ENCODE measurements at regions not wholly inside any gene's neighbourhood (a gene's known extent, or its start where the extent isn't known, plus 50 kb on each side); places are given as distances from the start of the nearest gene placed in this dataset.

- no peak overlapping the region for H3K27ac Mint-ChIP-seq
- ATAC-seq (replicated peaks in 1 of 4) (no peak), DNase-seq (no peak)
- no peaks in the 10 kb centered on the region for H3K4me1 Mint-ChIP-seq
- no peaks in the 10 kb centered on the region for H3K4me1 ChIP-seq (ENCODE audit: control insufficient read depth in 1 of 2, extremely low read depth in 1 of 2, insufficient read depth in 2 of 2, low read length in 2 of 2)
- H3K9me3 Mint-ChIP-seq: no peaks in the 10 kb centered on the region
- no peak overlapping the region for H3K4me3 ChIP-seq (ENCODE audit: control insufficient read depth in 1 of 2, extremely low read depth in 1 of 2, low read length in 1 of 2)
- H3K36me3 Mint-ChIP-seq: no peaks in the 10 kb centered on the region
- H3K36me3 ChIP-seq (ENCODE audit: control insufficient read depth in 2 of 2, extremely low read depth in 1 of 2, insufficient read depth in 1 of 2, low read length in 1 of 2): no peaks in the 10 kb centered on the region
- no peaks in the 10 kb centered on the region for H3K9me3 ChIP-seq
- H3K27me3 Mint-ChIP-seq: peaks cover 0 to 1% of the 10 kb centered on the region in 2 donors
- H3K27me3 ChIP-seq (replicated peaks in 1 of 2; ENCODE audit: control insufficient read depth in 2 of 2, extremely low read depth in 1 of 2, insufficient read depth in 2 of 2, low read length in 1 of 2): no peaks in the 10 kb centered on the region
- ChIA-PET POLR2A (no interaction called here), CTCF (interaction anchor here in 1 of 2 donors (0.5 kb wide), 1 partner anchor 823 kb away, joined by 3 read pairs; no protein-coding TSS in a partner anchor)
- H3K4me3 Mint-ChIP-seq: no peak overlapping the region
- no peak overlapping the region for H3K27ac ChIP-seq (ENCODE audit: low read length)
- no CpG with 5 or more reads among the region's 4 CpGs for WGBS (ENCODE audit: insufficient coverage)
These were observed 55.1 kb upstream of the CWC22 start for GRCh38 chr2:180062178-180062577.

GRCh38 chr2:180061546-180061945, 54.4 kb upstream of the CWC22 start:
- no peaks in the 10 kb centered on the region for H3K36me3 Mint-ChIP-seq
- no peak for DNase-seq
- no peak for ATAC-seq (replicated peaks in 1 of 4)
- no peak overlapping the region for H3K27ac Mint-ChIP-seq
- H3K27me3 Mint-ChIP-seq: peaks cover 0 to 1% of the 10 kb centered on the region in 2 donors
- Histone ChIP-seq H3K4me1 (ENCODE audit: control insufficient read depth in 1 of 2, extremely low read depth in 1 of 2, insufficient read depth in 2 of 2, low read length in 2 of 2) (no peaks in the 10 kb centered on the region), H3K36me3 (ENCODE audit: control insufficient read depth in 2 of 2, extremely low read depth in 1 of 2, insufficient read depth in 1 of 2, low read length in 1 of 2) (no peaks in the 10 kb centered on the region), H3K9me3 (no peaks in the 10 kb centered on the region), H3K4me3 (ENCODE audit: control insufficient read depth in 1 of 2, extremely low read depth in 1 of 2, low read length in 1 of 2) (no peak overlapping the region), H3K27me3 (replicated peaks in 1 of 2; ENCODE audit: control insufficient read depth in 2 of 2, extremely low read depth in 1 of 2, insufficient read depth in 2 of 2, low read length in 1 of 2) (no peaks in the 10 kb centered on the region), H3K27ac (ENCODE audit: low read length) (no peak overlapping the region)
- ChIA-PET POLR2A (no interaction called here), CTCF (interaction anchor here in 1 of 2 donors (0.5 kb wide), 1 partner anchor 822 kb away, joined by 3 read pairs; no protein-coding TSS in a partner anchor)
- WGBS (ENCODE audit: insufficient coverage): no CpG with 5 or more reads among the region's 3 CpGs
- no peaks in the 10 kb centered on the region for H3K9me3 Mint-ChIP-seq
- H3K4me3 Mint-ChIP-seq: no peak overlapping the region
- H3K4me1 Mint-ChIP-seq: no peaks in the 10 kb centered on the region

GRCh38 chr2:180061085-180061484, 54.0 kb upstream of the CWC22 start:
- WGBS (ENCODE audit: insufficient coverage): 77% methylated on average over 9 of the region's 11 CpGs
- Mint-ChIP-seq H3K36me3 (no peaks in the 10 kb centered on the region), H3K4me3 (no peak overlapping the region), H3K27ac (no peak overlapping the region), H3K27me3 (peaks cover 0 to 1% of the 10 kb centered on the region in 2 donors), H3K4me1 (no peaks in the 10 kb centered on the region), H3K9me3 (no peaks in the 10 kb centered on the region)
- Histone ChIP-seq H3K4me3 (ENCODE audit: control insufficient read depth in 1 of 2, extremely low read depth in 1 of 2, low read length in 1 of 2) (no peak overlapping the region), H3K27me3 (replicated peaks in 1 of 2; ENCODE audit: control insufficient read depth in 2 of 2, extremely low read depth in 1 of 2, insufficient read depth in 2 of 2, low read length in 1 of 2) (no peaks in the 10 kb centered on the region), H3K4me1 (ENCODE audit: control insufficient read depth in 1 of 2, extremely low read depth in 1 of 2, insufficient read depth in 2 of 2, low read length in 2 of 2) (no peaks in the 10 kb centered on the region), H3K36me3 (ENCODE audit: control insufficient read depth in 2 of 2, extremely low read depth in 1 of 2, insufficient read depth in 1 of 2, low read length in 1 of 2) (no peaks in the 10 kb centered on the region), H3K27ac (ENCODE audit: low read length) (no peak overlapping the region), H3K9me3 (no peaks in the 10 kb centered on the region)
- ChIA-PET POLR2A (no interaction called here), CTCF (no interaction called here)
- ATAC-seq (replicated peaks in 1 of 4) (no peak), DNase-seq (no peak)

GRCh38 chr2:180058993-180059392, 51.9 kb upstream of the CWC22 start:
- Mint-ChIP-seq H3K27me3 (peaks cover 0 to 1% of the 10 kb centered on the region in 2 donors), H3K4me1 (no peaks in the 10 kb centered on the region), H3K9me3 (peaks cover 0 to 3% (median 3%) of the 10 kb centered on the region in 3 donors), H3K36me3 (no peaks in the 10 kb centered on the region), H3K27ac (no peak overlapping the region), H3K4me3 (no peak overlapping the region)
- WGBS (ENCODE audit: insufficient coverage): 86% methylated on average over 1 of the region's 4 CpGs
- no peaks in the 10 kb centered on the region for H3K4me1 ChIP-seq (ENCODE audit: control insufficient read depth in 1 of 2, extremely low read depth in 1 of 2, insufficient read depth in 2 of 2, low read length in 2 of 2)
- no peak for ATAC-seq (replicated peaks in 1 of 4)
- H3K27me3 ChIP-seq (replicated peaks in 1 of 2; ENCODE audit: control insufficient read depth in 2 of 2, extremely low read depth in 1 of 2, insufficient read depth in 2 of 2, low read length in 1 of 2): no peaks in the 10 kb centered on the region
- POLR2A ChIA-PET: no interaction called here
- no peaks in the 10 kb centered on the region for H3K9me3 ChIP-seq
- CTCF ChIA-PET: no interaction called here
- no peak overlapping the region for H3K27ac ChIP-seq (ENCODE audit: low read length)
- no peak for DNase-seq
- H3K4me3 ChIP-seq (ENCODE audit: control insufficient read depth in 1 of 2, extremely low read depth in 1 of 2, low read length in 1 of 2): no peak overlapping the region
- H3K36me3 ChIP-seq (ENCODE audit: control insufficient read depth in 2 of 2, extremely low read depth in 1 of 2, insufficient read depth in 1 of 2, low read length in 1 of 2): no peaks in the 10 kb centered on the region

- Histone ChIP-seq H3K36me3 (ENCODE audit: control insufficient read depth in 2 of 2, extremely low read depth in 1 of 2, insufficient read depth in 1 of 2, low read length in 1 of 2) (no peaks in the 10 kb centered on the region), H3K9me3 (no peaks in the 10 kb centered on the region), H3K4me1 (ENCODE audit: control insufficient read depth in 1 of 2, extremely low read depth in 1 of 2, insufficient read depth in 2 of 2, low read length in 2 of 2) (no peaks in the 10 kb centered on the region), H3K27me3 (replicated peaks in 1 of 2; ENCODE audit: control insufficient read depth in 2 of 2, extremely low read depth in 1 of 2, insufficient read depth in 2 of 2, low read length in 1 of 2) (no peaks in the 10 kb centered on the region), H3K4me3 (ENCODE audit: control insufficient read depth in 1 of 2, extremely low read depth in 1 of 2, low read length in 1 of 2) (no peak overlapping the region), H3K27ac (ENCODE audit: low read length) (no peak overlapping the region)
- CTCF ChIA-PET: no interaction called here
- Mint-ChIP-seq H3K9me3 (peaks cover 0 to 3% (median 3%) of the 10 kb centered on the region in 3 donors), H3K27me3 (peaks cover 0 to 5% of the 10 kb centered on the region in 2 donors), H3K4me3 (no peak overlapping the region), H3K27ac (no peak overlapping the region), H3K4me1 (no peaks in the 10 kb centered on the region), H3K36me3 (no peaks in the 10 kb centered on the region)
- no peak for ATAC-seq (replicated peaks in 1 of 4)
- DNase-seq: no peak
- POLR2A ChIA-PET: no interaction called here
- WGBS (ENCODE audit: insufficient coverage): 67% methylated on average over 3 of the region's 10 CpGs
These were observed 50.8 kb upstream of the CWC22 start for GRCh38 chr2:180057706-180058412.
